Renal cortex interstitium (tissue), 11 donors: ENCODE measurements at regions not wholly inside any gene's neighbourhood (a gene's known extent, or its start where the extent isn't known, plus 50 kb on each side); places are given as distances from the start of the nearest gene placed in this dataset.

Source experiments
- DNase-seq, 11 donors: peaks; one replicate each; pipeline ENCODE4 v3.0.0-alpha.2; 2013; ENCODE audit warnings: low read depth in 9 of 11, low spot score in 4 of 11; ENCODE audit errors: extremely low read depth in 1 of 11

GRCh38 chr3:187944390-187945179 is 199.3 kb upstream of the BCL6 start:
- no peak for DNase-seq

- DNase-seq, result no peak
Measured at GRCh38 chr3:187945374-187945773, 200.1 kb upstream of the BCL6 start.

- DNase-seq, result peak in 6 of 11 donors; percentile 12 to 42 (median 23)
Measured at GRCh38 chr3:187946163-187946691, 201.0 kb upstream of the BCL6 start.

GRCh38 chr3:187946981-187947380 is 201.7 kb upstream of the BCL6 start:
- no peak for DNase-seq

GRCh38 chr3:187947927-187948682 is 202.8 kb upstream of the BCL6 start:
- no peak for DNase-seq

- DNase-seq, result no peak
Measured at GRCh38 chr3:187949093-187949820, 204.0 kb upstream of the BCL6 start.

- DNase-seq, result no peak
Measured at GRCh38 chr3:187950671-187951070, 203.3 kb upstream of the LPP start.

- no peak for DNase-seq
Measured at GRCh38 chr3:187951452-187952190, 202.3 kb upstream of the LPP start.

- no peak for DNase-seq
Measured at GRCh38 chr3:187952849-187953248, 201.1 kb upstream of the LPP start.

GRCh38 chr3:187954516-187954872 is 199.5 kb upstream of the LPP start:
- no peak for DNase-seq

- no peak for DNase-seq
Measured at GRCh38 chr3:187954873-187955586, 198.9 kb upstream of the LPP start.

GRCh38 chr3:187955587-187955952 is 198.4 kb upstream of the LPP start:
- no peak for DNase-seq

GRCh38 chr3:187957165-187957581 is 196.8 kb upstream of the LPP start:
- no peak for DNase-seq

GRCh38 chr3:187957582-187957981 is 196.4 kb upstream of the LPP start:
- no peak for DNase-seq

- DNase-seq, result no peak
Measured at GRCh38 chr3:187958432-187959003, 195.4 kb upstream of the LPP start.

- no peak for DNase-seq
Measured at GRCh38 chr3:187960820-187961219, 193.1 kb upstream of the LPP start.

GRCh38 chr3:187961366-187961765 is 192.6 kb upstream of the LPP start:
- no peak for DNase-seq

GRCh38 chr3:187963003-187963676 is 190.8 kb upstream of the LPP start:
- DNase-seq, result no peak
